Epithelial cell of proximal tubule (primary cell): ENCODE measurements at regions not wholly inside any gene's neighbourhood (a gene's known extent, or its start where the extent isn't known, plus 50 kb on each side); places are given as distances from the start of the nearest gene placed in this dataset.

Experiments
- DNase-seq: peaks from one replicate; pipeline ENCODE4 v3.0.0-alpha.2; 2011; ENCODE audit warnings: low read depth
- H3K4me3 ChIP-seq: 2 replicates; pipeline ENCODE4 v1.5.1; 2011; ENCODE audit warnings: low read depth, mild to moderate bottlenecking, low read length
- CTCF ChIP-seq: conservative IDR thresholded peaks from 2 replicates; pipeline ENCODE4 v1.5.1; 2012; ENCODE audit warnings: low read depth, mild to moderate bottlenecking, low read length

DNA sequence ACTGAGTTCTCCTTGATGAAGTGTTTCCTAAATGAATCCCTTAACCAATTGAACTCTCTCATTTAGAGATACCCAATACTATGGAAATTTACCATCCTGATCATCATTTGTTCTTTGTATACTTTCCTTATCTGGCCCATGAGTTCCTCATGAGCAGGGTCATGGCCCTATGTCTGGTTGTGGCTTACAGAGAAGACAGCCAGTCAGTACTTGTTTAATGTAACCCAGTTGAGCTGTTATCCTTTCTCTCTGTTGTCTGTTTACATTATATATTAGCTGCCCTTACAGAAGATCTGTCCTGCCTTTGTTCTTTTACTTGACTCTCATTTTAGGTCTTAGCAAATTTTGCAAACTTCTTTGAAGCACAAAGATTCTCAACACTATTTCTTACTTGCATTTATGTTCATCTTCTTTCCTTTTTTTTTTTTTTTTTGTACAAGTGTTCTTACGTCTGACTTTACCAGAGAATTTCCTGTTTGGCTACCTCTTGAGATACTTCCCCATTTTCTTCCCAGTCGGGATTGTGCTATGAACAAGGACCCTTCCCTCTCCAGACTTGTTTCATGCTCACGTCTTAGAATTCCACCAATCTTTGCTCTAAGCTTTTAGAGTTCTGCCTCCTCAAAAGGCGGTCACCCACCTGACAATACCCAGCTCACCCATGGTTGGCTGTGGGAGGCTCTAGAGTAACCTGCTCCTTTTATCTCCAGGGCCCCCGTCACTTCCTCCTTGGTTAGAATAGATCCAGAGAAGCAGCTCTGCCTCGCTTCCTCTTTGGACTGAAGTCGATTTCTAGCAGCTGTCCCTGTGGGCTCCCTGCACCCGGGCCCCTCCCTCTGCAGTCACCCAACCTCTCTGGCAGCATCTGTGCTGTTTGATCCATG is 53.6 kb upstream of the RUNX1 start:
- TF ChIP-seq CTCF, result no peak
- no peak for DNase-seq
- H3K4me3 ChIP-seq, result no peak overlapping the region

- TF ChIP-seq CTCF, result no peak
- DNase-seq, result no peak
- H3K4me3 ChIP-seq, result no peak overlapping the region
Observed at GRCh38 chr21:35100349-35100811, 51.3 kb upstream of the RUNX1 start.

- no peak for TF ChIP-seq CTCF
- DNase-seq, result no peak
- no peak overlapping the region for H3K4me3 ChIP-seq
Observed at GRCh38 chr21:35099310-35099709, 50.2 kb upstream of the RUNX1 start.
